ENCODE measurements at regions not wholly inside any gene's neighbourhood (a gene's known extent, or its start where the extent isn't known, plus 50 kb on each side); places are given as distances from the start of the nearest gene placed in this dataset.

DNA sequence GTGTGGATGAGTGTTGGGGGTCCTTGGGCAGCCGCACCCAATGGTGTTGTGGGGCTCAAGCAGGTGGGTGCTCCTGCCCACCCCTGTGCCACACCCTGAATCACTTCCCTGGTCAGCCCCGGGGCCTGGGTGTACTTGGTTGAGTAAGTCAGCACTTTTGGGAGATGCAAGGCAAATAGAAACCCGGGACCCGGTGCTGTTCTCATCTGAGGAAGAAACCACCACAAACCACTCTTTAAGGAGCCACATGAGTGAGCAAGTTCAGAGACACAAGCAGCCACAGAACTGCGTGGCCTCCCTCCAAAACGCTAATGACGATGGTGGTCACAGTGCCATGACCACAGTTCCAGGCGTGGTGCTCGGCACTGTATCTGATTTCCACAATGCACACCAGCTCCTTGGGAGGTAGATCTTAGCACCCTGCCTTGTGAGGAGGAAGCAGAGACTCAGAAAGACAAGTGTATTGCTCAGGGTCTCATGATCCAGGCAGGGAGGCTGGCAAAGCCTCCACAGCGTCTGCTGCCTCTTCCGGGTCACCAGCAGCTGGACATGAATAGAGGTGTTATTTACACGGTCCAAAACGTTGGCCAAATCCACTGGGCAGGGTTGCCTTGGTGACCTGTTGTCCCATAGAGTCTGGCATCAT, 118.2 kb upstream of the ALDH1A3 start:
- no peaks in the 10 kb centered on the region for H3K9me3 ChIP-seq
- no peak for TF ChIP-seq POLR2A (IDR thresholded peaks at IDR 0.05)
- no peak overlapping the region for H3K27ac ChIP-seq
- no peak for DNase-seq
- H3K4me1 ChIP-seq = peaks cover 0 to 3% of the 10 kb centered on the region in 2 donors
- 76 to 87% methylated on average over 6 to 13 of the region's 13 CpGs for WGBS, 2 donors
- intact Hi-C loops (cut with DNase I) = no loop called here
- H3K36me3 ChIP-seq = no peaks in the 10 kb centered on the region
- H3K27me3 ChIP-seq = peaks cover 3% of the 10 kb centered on the region
- H3K4me3 ChIP-seq (replicated peaks in 1 of 3) = no peak overlapping the region

DNA sequence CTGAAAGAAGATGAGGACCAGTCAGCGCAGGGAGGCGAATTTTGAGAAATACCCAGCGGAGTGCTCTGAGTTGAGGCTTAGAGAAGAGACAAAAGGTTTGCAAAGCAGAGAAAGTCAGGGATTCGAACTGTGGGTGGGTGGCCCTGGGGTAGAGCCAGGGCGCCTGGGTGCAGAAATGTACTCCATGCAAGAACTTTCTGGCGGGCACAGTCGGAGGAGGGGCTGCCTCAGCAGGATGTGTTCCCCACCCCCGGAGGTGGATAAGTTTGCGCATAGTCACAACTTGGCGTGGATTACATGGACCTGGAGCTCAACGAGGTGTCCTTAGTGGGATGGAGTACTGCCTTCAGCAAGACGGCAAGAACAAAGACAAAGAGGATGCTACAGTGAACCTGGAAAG, 117.3 kb upstream of the ALDH1A3 start:
- Histone ChIP-seq H3K4me1 (peaks cover 0 to 3% of the 10 kb centered on the region in 2 donors), H3K9me3 (no peaks in the 10 kb centered on the region), H3K27me3 (peaks cover 3% of the 10 kb centered on the region), H3K4me3 (replicated peaks in 1 of 3) (no peak overlapping the region), H3K36me3 (no peaks in the 10 kb centered on the region), H3K27ac (no peak overlapping the region)
- no peak for DNase-seq
- 73 to 78% methylated on average over 12 of the region's 12 CpGs for WGBS, 2 donors
- TF ChIP-seq, protein P1, sequence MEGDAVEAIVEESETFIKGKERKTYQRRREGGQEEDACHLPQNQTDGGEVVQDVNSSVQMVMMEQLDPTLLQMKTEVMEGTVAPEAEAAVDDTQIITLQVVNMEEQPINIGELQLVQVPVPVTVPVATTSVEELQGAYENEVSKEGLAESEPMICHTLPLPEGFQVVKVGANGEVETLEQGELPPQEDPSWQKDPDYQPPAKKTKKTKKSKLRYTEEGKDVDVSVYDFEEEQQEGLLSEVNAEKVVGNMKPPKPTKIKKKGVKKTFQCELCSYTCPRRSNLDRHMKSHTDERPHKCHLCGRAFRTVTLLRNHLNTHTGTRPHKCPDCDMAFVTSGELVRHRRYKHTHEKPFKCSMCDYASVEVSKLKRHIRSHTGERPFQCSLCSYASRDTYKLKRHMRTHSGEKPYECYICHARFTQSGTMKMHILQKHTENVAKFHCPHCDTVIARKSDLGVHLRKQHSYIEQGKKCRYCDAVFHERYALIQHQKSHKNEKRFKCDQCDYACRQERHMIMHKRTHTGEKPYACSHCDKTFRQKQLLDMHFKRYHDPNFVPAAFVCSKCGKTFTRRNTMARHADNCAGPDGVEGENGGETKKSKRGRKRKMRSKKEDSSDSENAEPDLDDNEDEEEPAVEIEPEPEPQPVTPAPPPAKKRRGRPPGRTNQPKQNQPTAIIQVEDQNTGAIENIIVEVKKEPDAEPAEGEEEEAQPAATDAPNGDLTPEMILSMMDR (IDR thresholded peaks at IDR 0.05) = no peak
- no peak for TF ChIP-seq POLR2A (IDR thresholded peaks at IDR 0.05)
- intact Hi-C loops (cut with DNase I) = no loop called here

DNA sequence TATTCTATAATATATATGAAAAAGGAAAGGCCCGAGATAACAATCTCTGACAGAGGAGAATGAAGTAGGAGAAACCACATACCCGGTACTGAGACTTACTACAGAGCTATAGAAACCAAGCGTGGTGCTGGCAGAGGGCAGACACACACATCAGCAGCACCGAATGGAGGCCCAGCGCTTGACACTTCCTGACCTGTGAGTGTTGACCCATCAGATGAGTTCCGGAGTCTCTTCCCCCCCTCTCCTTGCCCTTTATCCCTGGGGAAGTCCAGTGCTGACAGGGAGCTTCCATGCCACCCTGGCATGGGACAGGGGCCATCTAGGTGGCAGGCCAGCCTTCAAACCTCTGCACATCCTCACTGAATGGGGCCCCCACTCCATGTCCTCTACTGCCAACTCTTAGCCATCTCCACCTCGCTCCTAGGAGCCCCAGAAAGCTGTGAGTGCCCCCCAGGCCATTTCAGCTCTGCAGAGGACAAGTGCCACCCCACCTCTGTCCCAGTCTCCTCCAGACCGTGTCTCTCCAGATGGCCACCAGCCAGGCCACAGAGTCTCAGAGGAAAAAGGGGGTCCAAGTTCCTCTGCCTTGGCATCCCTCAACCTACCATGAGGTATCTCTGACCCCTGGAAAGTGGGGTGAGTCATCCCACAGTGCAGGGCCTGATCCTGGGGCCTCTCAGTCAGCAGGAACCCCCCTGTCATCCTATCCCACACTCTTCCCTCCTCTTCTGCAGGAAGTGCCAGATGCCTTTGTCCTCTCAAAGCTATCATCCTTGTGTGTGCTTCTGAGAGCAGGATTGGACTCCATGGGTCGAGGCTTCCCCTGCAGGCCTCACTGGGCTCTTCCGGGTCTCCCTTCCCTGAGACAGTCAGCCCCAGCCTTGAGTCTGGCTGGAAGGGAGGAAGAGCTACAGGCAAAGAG, 116.5 kb upstream of the ALDH1A3 start:
- Histone ChIP-seq H3K27ac (no peak overlapping the region), H3K4me1 (peaks cover 0 to 3% of the 10 kb centered on the region in 2 donors), H3K36me3 (no peaks in the 10 kb centered on the region), H3K4me3 (replicated peaks in 1 of 3) (no peak overlapping the region), H3K27me3 (peaks cover 3% of the 10 kb centered on the region), H3K9me3 (no peaks in the 10 kb centered on the region)
- DNase-seq = no peak
- intact Hi-C loops (cut with DNase I) = no loop called here
- 82 to 85% methylated on average over 8 of the region's 10 CpGs for WGBS, 2 donors
- TF ChIP-seq POLR2A (IDR thresholded peaks at IDR 0.05) = no peak
- TF ChIP-seq, protein P1 (IDR thresholded peaks at IDR 0.05) = no peak

DNA sequence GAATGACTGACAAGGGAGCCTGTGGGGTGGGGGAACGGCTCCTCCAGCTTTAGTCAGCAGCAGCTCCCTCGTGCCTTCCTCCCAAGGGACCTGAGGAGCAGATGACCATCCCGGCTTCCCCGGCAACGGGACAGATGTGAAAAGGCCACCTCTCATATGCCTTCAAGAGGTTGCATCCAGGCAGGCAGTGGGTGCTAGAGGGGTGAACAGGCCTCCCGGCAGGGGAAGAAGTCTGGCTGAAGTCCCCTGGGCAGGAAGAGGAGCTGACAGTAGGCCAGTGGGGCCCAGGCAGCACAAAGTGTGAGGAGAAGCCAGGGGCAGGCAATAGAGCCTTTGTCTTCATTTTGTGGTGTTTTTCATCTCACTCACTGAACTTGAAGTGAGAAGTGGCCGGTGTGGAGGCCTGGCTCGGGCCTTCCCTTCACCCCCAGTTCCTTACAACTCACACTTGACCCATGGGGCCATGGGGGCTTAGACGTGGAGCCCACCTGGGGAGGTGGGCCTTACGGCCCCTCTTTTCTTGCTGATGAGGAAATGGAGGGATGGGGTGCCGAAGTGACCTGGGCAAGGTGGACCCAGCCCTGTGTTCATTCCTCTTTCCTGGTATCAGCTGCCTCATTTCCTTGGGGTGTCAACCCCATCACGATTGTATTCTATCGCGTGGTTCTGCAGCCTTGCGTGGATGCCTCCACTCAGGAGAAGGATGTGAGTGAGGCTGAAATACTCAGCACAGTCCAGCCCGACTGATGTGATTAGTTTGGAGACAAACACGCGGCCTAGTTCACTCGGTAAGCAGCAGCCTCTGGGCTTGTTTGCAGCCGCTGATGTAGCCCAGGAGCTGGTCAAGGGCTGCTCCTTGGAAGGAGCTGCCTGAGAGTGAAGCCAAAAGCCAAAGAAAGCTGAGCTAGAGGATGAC, 115.5 kb upstream of the ALDH1A3 start:
- intact Hi-C loops (cut with DNase I) = no loop called here
- Histone ChIP-seq H3K36me3 (no peaks in the 10 kb centered on the region), H3K27me3 (peaks cover 3% of the 10 kb centered on the region), H3K4me3 (replicated peaks in 1 of 3) (no peak overlapping the region), H3K27ac (no peak overlapping the region), H3K4me1 (peaks cover 0 to 3% of the 10 kb centered on the region in 2 donors), H3K9me3 (no peaks in the 10 kb centered on the region)
- DNase-seq = no peak
- TF ChIP-seq, protein P1 (IDR thresholded peaks at IDR 0.05) = no peak
- no peak for TF ChIP-seq POLR2A (IDR thresholded peaks at IDR 0.05)
- 91 to 92% methylated on average over 18 to 19 of the region's 20 CpGs for WGBS, 2 donors

DNA sequence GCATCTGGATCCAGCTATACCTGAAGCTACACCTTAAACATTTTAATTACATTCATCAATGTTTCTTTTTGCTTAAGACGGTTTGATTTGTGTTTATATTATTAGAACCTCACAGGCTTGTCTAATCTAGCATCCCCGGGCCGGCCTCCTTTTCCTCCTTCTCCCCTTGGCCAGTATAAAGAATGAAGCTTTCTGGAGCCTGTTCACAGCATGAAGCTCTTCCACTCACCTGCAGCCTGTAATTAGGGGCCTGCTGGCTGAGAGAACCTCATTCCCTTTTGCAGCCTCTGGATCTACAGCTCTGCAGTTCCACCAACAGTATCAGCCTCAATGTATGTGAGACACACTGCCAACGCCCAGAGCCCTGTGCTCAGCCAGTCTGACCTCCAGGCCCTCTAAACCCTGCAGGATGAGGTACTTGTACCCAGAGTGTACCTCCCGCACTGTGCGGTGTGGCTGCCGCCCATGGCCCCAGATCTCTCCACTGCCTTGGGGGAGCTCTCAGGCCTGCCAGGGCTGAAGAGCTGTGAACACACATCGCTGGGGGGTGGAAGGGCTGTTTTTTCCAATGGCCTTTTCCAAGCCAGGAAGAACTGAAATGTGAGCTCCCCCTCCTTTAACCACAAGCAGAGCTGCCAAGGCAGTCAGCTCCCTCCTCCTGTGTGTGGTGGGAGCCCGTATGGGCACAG, 114.7 kb upstream of the ALDH1A3 start:
- TF ChIP-seq, protein P1 (IDR thresholded peaks at IDR 0.05) = no peak
- no peak for TF ChIP-seq POLR2A (IDR thresholded peaks at IDR 0.05)
- H3K27ac ChIP-seq = no peak overlapping the region
- H3K36me3 ChIP-seq = no peaks in the 10 kb centered on the region
- WGBS, 2 donors = 62 to 70% methylated on average over 5 to 9 of the region's 9 CpGs
- H3K9me3 ChIP-seq = no peaks in the 10 kb centered on the region
- intact Hi-C loops (cut with DNase I) = no loop called here
- no peak overlapping the region for H3K4me3 ChIP-seq (replicated peaks in 1 of 3)
- peaks cover 0 to 1% of the 10 kb centered on the region in 2 donors for H3K4me1 ChIP-seq
- H3K27me3 ChIP-seq = peaks cover 2% of the 10 kb centered on the region
- DNase-seq = no peak

Measured in thyroid gland (tissue), 4 donors.